ENCODE measurements at regions not wholly inside any gene's neighbourhood (a gene's known extent, or its start where the extent isn't known, plus 50 kb on each side); places are given as distances from the start of the nearest gene placed in this dataset.

GRCh38 chr10:44206127-44206818, 178.6 kb downstream of the CXCL12 start:
- DNase-seq = no peak
- H3K9me3 Mint-ChIP-seq = peaks cover 0 to 7% of the 10 kb centered on the region in 2 donors
- no peak for ATAC-seq
- no peaks in the 10 kb centered on the region for H3K27me3 Mint-ChIP-seq
- H3K27ac Mint-ChIP-seq = no peak overlapping the region
- H3K4me3 Mint-ChIP-seq = no peak overlapping the region
- no peaks in the 10 kb centered on the region for H3K4me1 Mint-ChIP-seq

- DNase-seq = no peak
Measured at GRCh38 chr10:44205067-44205466, 179.8 kb downstream of the CXCL12 start.

GRCh38 chr10:44203535-44203934, 181.4 kb downstream of the CXCL12 start:
- Mint-ChIP-seq H3K4me3 (no peak overlapping the region), H3K9me3 (peaks cover 0 to 7% of the 10 kb centered on the region in 2 donors), H3K27ac (no peak overlapping the region), H3K4me1 (no peaks in the 10 kb centered on the region), H3K27me3 (no peaks in the 10 kb centered on the region)
- ATAC-seq (no peak), DNase-seq (no peak)

More at GRCh38 chr10:44205067-44205466, 179.8 kb downstream of the CXCL12 start:
- no peak for ATAC-seq
- H3K4me3 Mint-ChIP-seq = no peak overlapping the region
- no peaks in the 10 kb centered on the region for H3K27me3 Mint-ChIP-seq
- H3K9me3 Mint-ChIP-seq = peaks cover 0 to 7% of the 10 kb centered on the region in 2 donors
- no peak overlapping the region for H3K27ac Mint-ChIP-seq
- no peaks in the 10 kb centered on the region for H3K4me1 Mint-ChIP-seq

- no peak for ATAC-seq
- no peak for DNase-seq
- H3K27me3 Mint-ChIP-seq = no peaks in the 10 kb centered on the region
- no peaks in the 10 kb centered on the region for H3K4me1 Mint-ChIP-seq
- peaks cover 0 to 7% of the 10 kb centered on the region in 2 donors for H3K9me3 Mint-ChIP-seq
- H3K4me3 Mint-ChIP-seq = no peak overlapping the region
- no peak overlapping the region for H3K27ac Mint-ChIP-seq
Measured at GRCh38 chr10:44202952-44203351, 181.9 kb downstream of the CXCL12 start.

- no peak for ATAC-seq
Measured at GRCh38 chr10:44201656-44202055, 183.2 kb downstream of the CXCL12 start.

GRCh38 chr10:44201011-44201410, 183.9 kb downstream of the CXCL12 start:
- DNase-seq (no peak), ATAC-seq (no peak)
- Mint-ChIP-seq H3K4me3 (no peak overlapping the region), H3K27me3 (peaks cover 12% of the 10 kb centered on the region), H3K4me1 (no peaks in the 10 kb centered on the region), H3K9me3 (peaks cover 0 to 7% of the 10 kb centered on the region in 2 donors), H3K27ac (no peak overlapping the region)

More at GRCh38 chr10:44201656-44202055, 183.2 kb downstream of the CXCL12 start:
- no peak overlapping the region for H3K27ac Mint-ChIP-seq
- H3K4me3 Mint-ChIP-seq = no peak overlapping the region
- peaks cover 6% of the 10 kb centered on the region for H3K27me3 Mint-ChIP-seq
- H3K9me3 Mint-ChIP-seq = peaks cover 0 to 7% of the 10 kb centered on the region in 2 donors
- H3K4me1 Mint-ChIP-seq = no peaks in the 10 kb centered on the region
- no peak for DNase-seq

GRCh38 chr10:44199991-44200655, 184.8 kb downstream of the CXCL12 start:
- Mint-ChIP-seq H3K4me1 (no peaks in the 10 kb centered on the region), H3K9me3 (peaks cover 0 to 7% of the 10 kb centered on the region in 2 donors), H3K27me3 (peaks cover 15% of the 10 kb centered on the region), H3K27ac (no peak overlapping the region), H3K4me3 (no peak overlapping the region)
- no peak for ATAC-seq
- no peak for DNase-seq

GRCh38 chr10:44199267-44199666, 185.6 kb downstream of the CXCL12 start:
- Mint-ChIP-seq H3K4me3 (no peak overlapping the region), H3K4me1 (no peaks in the 10 kb centered on the region), H3K27ac (no peak overlapping the region), H3K9me3 (peaks cover 0 to 7% of the 10 kb centered on the region in 2 donors), H3K27me3 (peaks cover 15% of the 10 kb centered on the region)
- DNase-seq (no peak), ATAC-seq (no peak)

- H3K27me3 Mint-ChIP-seq = peaks cover 15% of the 10 kb centered on the region
- no peak for DNase-seq
- H3K4me3 Mint-ChIP-seq = no peak overlapping the region
- H3K9me3 Mint-ChIP-seq = peaks cover 0 to 7% of the 10 kb centered on the region in 2 donors
- ATAC-seq = no peak
- peak overlapping the region in 1 of 2 donors; percentile 54 for H3K27ac Mint-ChIP-seq
- no peaks in the 10 kb centered on the region for H3K4me1 Mint-ChIP-seq
Measured at GRCh38 chr10:44198780-44199097, 186.2 kb downstream of the CXCL12 start.

- ATAC-seq (no peak), DNase-seq (no peak)
- H3K27me3 Mint-ChIP-seq = peaks cover 15% of the 10 kb centered on the region
- peak overlapping the region in 1 of 2 donors; percentile 54 for H3K27ac Mint-ChIP-seq
- H3K4me1 Mint-ChIP-seq = no peaks in the 10 kb centered on the region
- H3K9me3 Mint-ChIP-seq = peaks cover 0 to 7% of the 10 kb centered on the region in 2 donors
- H3K4me3 Mint-ChIP-seq = no peak overlapping the region
Measured at GRCh38 chr10:44198096-44198779, 186.7 kb downstream of the CXCL12 start.

GRCh38 chr10:44197646-44198045, 187.3 kb downstream of the CXCL12 start:
- DNase-seq = no peak
- H3K9me3 Mint-ChIP-seq = peaks cover 0 to 7% of the 10 kb centered on the region in 2 donors
- ATAC-seq = no peak
- peaks cover 15% of the 10 kb centered on the region for H3K27me3 Mint-ChIP-seq
- H3K27ac Mint-ChIP-seq = no peak overlapping the region
- H3K4me1 Mint-ChIP-seq = no peaks in the 10 kb centered on the region
- no peak overlapping the region for H3K4me3 Mint-ChIP-seq

GRCh38 chr10:44196336-44196735, 188.6 kb downstream of the CXCL12 start:
- Mint-ChIP-seq H3K27ac (no peak overlapping the region), H3K9me3 (peaks cover 0 to under 1% of the 10 kb centered on the region in 2 donors), H3K4me3 (no peak overlapping the region), H3K4me1 (no peaks in the 10 kb centered on the region), H3K27me3 (peaks cover 15% of the 10 kb centered on the region)
- ATAC-seq = no peak
- no peak for DNase-seq

GRCh38 chr10:44196008-44196320, 188.9 kb downstream of the CXCL12 start:
- peak; percentile 16 for ATAC-seq
- peaks cover 0 to under 1% of the 10 kb centered on the region in 2 donors for H3K9me3 Mint-ChIP-seq
- no peak overlapping the region for H3K27ac Mint-ChIP-seq
- H3K4me3 Mint-ChIP-seq = no peak overlapping the region
- no peak for DNase-seq
- H3K27me3 Mint-ChIP-seq = peaks cover 15% of the 10 kb centered on the region
- no peaks in the 10 kb centered on the region for H3K4me1 Mint-ChIP-seq

GRCh38 chr10:44195112-44196007, 189.5 kb downstream of the CXCL12 start:
- Mint-ChIP-seq H3K27ac (peak overlapping the region in 1 of 2 donors; percentile 64), H3K4me1 (no peaks in the 10 kb centered on the region)
- no peak for DNase-seq

GRCh38 chr10:44194435-44194834, 190.5 kb downstream of the CXCL12 start:
- Mint-ChIP-seq H3K27me3 (peaks cover 15% of the 10 kb centered on the region), H3K4me3 (no peak overlapping the region), H3K27ac (peak overlapping the region in 1 of 2 donors; percentile 64), H3K9me3 (peaks cover 0 to 6% of the 10 kb centered on the region in 2 donors), H3K4me1 (no peaks in the 10 kb centered on the region)
- ATAC-seq (no peak), DNase-seq (no peak)

More at GRCh38 chr10:44195112-44196007, 189.5 kb downstream of the CXCL12 start:
- peak; percentile 3 for ATAC-seq
- Mint-ChIP-seq H3K4me3 (no peak overlapping the region), H3K27me3 (peaks cover 15% of the 10 kb centered on the region), H3K9me3 (peaks cover 0 to 6% of the 10 kb centered on the region in 2 donors)
